ENCODE measurements at regions not wholly inside any gene's neighbourhood (a gene's known extent, or its start where the extent isn't known, plus 50 kb on each side); places are given as distances from the start of the nearest gene placed in this dataset.

GRCh38 chr20:12695937-12696336, 312.8 kb upstream of the SPTLC3 start:
- H3K27ac ChIP-seq (replicated peaks) = no peak overlapping the region
- no peaks in the 10 kb centered on the region for H3K27me3 ChIP-seq (ENCODE audit: insufficient read depth, poor library complexity, severe bottlenecking)
- no peak overlapping the region for H3K4me3 ChIP-seq (replicated peaks; ENCODE audit: insufficient read depth, low read length)
- DNase-seq (ENCODE audit: low read depth in 1 of 2, low spot score in 1 of 2) = no peak
- TF ChIP-seq SPI1 (IDR thresholded peaks at IDR 0.05; ENCODE audit: borderline replicate concordance, low read depth) (no peak), CTCF (IDR thresholded peaks at IDR 0.05; ENCODE audit: insufficient read depth, low read length) (no peak), POLR2AphosphoS5 (IDR thresholded peaks at IDR 0.05; ENCODE audit: low read depth) (no peak), REST (IDR thresholded peaks at IDR 0.05; ENCODE audit: insufficient replicate concordance, low read depth) (no peak), GABPA (IDR thresholded peaks at IDR 0.05; ENCODE audit: low read depth) (no peak)

GRCh38 chr20:12698817-12699216, 310.0 kb upstream of the SPTLC3 start:
- Histone ChIP-seq H3K27me3 (ENCODE audit: insufficient read depth, poor library complexity, severe bottlenecking) (no peaks in the 10 kb centered on the region), H3K27ac (replicated peaks) (no peak overlapping the region), H3K4me3 (replicated peaks; ENCODE audit: insufficient read depth, low read length) (no peak overlapping the region)
- no peak for DNase-seq (ENCODE audit: low read depth in 1 of 2, low spot score in 1 of 2)
- TF ChIP-seq CTCF (IDR thresholded peaks at IDR 0.05; ENCODE audit: insufficient read depth, low read length) = no peak
- no peak for TF ChIP-seq GABPA (IDR thresholded peaks at IDR 0.05; ENCODE audit: low read depth)
- no peak for TF ChIP-seq POLR2AphosphoS5 (IDR thresholded peaks at IDR 0.05; ENCODE audit: low read depth)

- Histone ChIP-seq H3K4me3 (replicated peaks; ENCODE audit: insufficient read depth, low read length) (no peak overlapping the region), H3K27ac (replicated peaks) (no peak overlapping the region), H3K27me3 (ENCODE audit: insufficient read depth, poor library complexity, severe bottlenecking) (no peaks in the 10 kb centered on the region)
- no peak for TF ChIP-seq REST (IDR thresholded peaks at IDR 0.05; ENCODE audit: insufficient replicate concordance, low read depth)
- no peak for DNase-seq (ENCODE audit: low read depth in 1 of 2, low spot score in 1 of 2)
Observed at GRCh38 chr20:12699374-12700228, 309.2 kb upstream of the SPTLC3 start.

GRCh38 chr20:12700701-12701100, 308.1 kb upstream of the SPTLC3 start:
- TF ChIP-seq CTCF (IDR thresholded peaks at IDR 0.05; ENCODE audit: insufficient read depth, low read length) (no peak), GABPA (IDR thresholded peaks at IDR 0.05; ENCODE audit: low read depth) (no peak), POLR2AphosphoS5 (IDR thresholded peaks at IDR 0.05; ENCODE audit: low read depth) (no peak), REST (IDR thresholded peaks at IDR 0.05; ENCODE audit: insufficient replicate concordance, low read depth) (no peak), SPI1 (IDR thresholded peaks at IDR 0.05; ENCODE audit: borderline replicate concordance, low read depth) (no peak)
- no peak overlapping the region for H3K4me3 ChIP-seq (replicated peaks; ENCODE audit: insufficient read depth, low read length)
- H3K27ac ChIP-seq (replicated peaks) = no peak overlapping the region
- DNase-seq (ENCODE audit: low read depth in 1 of 2, low spot score in 1 of 2) = no peak
- H3K27me3 ChIP-seq (ENCODE audit: insufficient read depth, poor library complexity, severe bottlenecking) = no peaks in the 10 kb centered on the region

All from HL-60 (cell line).